T-helper 1 cell treated with Interleukin-12 subunit alpha and Interleukin-12 subunit beta and Interleukin-4 antibody, amounts not matched to agents 30 ng/mL and 1 ng/mL, for 36 hours (primary cell): ENCODE measurements at regions not wholly inside any gene's neighbourhood (a gene's known extent, or its start where the extent isn't known, plus 50 kb on each side); places are given as distances from the start of the nearest gene placed in this dataset.

Experiments used
- intact Hi-C: fragments of 100-400 bp; cut with micrococcal nuclease; formaldehyde crosslinking; loops from one replicate; pipeline ENCODE4 v1.15.1; 2024

- intact Hi-C loops: no loop called here
These were observed 268.0 kb downstream of the MSRB3 start for GRCh38 chr12:65546528-65546927.

DNA sequence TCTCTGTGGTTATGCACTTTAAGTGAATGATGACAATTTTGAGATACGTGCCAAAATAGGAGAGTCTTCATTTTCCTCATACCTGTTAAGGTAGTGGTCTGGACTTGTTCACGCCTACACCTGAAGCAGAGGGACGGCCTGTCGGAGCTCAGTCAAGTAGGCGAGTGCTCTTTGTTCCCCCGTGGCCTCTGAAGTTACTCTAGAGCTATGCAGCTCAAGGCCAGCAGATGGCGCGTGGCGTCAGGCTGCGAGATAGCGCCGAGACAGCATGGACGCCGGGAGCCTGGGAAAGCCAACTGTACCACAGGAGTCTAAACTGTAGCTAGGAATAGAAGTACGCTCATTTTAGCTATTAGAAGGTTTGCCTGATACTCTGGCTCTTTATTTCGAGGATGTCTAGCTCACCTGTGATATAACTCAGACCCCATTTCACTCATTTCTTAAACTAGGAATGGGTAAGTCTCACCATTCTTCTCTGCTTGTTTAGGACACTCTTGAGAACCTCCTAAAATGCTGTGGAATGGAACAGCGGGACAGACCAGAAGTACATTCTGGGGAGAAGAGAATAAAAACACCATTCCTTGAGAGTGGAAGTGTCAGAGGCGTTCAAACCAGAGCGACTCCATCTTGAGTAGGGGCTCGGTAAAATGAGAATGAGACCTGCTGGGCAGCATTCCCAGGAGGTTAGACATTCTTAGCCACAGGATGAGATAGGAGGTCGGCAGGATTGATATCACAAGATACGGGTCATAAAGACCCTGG is 267.4 kb upstream of the HMGA2 start:
- intact Hi-C loops: loop anchor here (1.0 to 5.0 kb wide), 6 partner anchors 125 to 666 kb away; no protein-coding TSS in a partner anchor

DNA sequence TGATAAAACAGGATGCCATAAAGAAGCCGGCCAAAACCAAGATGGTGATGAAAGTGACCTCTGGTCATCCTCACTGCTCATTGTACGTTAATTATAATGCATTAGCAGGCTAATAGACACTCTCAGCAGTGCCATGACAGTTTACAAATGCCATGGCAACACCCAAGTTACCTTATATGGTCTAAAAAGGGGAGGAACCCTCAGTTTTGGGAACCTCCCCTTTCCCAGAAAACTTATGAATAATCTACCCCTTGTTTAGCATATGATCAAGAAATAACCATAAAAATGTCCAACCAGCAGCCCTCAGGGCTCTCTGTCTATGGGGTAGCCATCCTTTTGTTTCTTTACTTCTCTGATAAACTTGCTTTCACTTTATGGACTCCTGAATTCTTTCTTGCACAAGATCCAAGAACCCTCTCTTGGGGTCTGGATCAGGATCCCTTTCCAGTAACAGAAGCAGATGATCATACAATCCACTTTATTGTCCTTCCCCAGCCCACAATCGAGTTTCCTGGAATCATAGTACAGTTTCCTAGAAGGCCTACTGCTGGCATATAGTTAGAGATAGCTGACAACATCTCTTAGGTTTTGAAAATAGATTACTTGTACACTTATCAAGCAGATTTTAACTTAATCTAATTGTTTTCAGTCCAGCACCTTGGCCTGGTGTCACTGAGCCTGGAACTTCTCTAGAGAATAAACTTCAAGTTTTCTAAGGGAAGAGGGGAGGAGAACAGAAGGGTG is 266.7 kb upstream of the HMGA2 start:
- intact Hi-C loops: loop anchor here (2.0 to 5.0 kb wide), 2 partner anchors 125 to 667 kb away; no protein-coding TSS in a partner anchor

GRCh38 chr12:65560286-65560685 is 264.0 kb upstream of the HMGA2 start:
- intact Hi-C loops: no loop called here

GRCh38 chr12:65561798-65562382 is 262.4 kb upstream of the HMGA2 start:
- intact Hi-C loops: no loop called here

- intact Hi-C loops: no loop called here
These were observed 258.4 kb upstream of the HMGA2 start for GRCh38 chr12:65565601-65566560.

DNA sequence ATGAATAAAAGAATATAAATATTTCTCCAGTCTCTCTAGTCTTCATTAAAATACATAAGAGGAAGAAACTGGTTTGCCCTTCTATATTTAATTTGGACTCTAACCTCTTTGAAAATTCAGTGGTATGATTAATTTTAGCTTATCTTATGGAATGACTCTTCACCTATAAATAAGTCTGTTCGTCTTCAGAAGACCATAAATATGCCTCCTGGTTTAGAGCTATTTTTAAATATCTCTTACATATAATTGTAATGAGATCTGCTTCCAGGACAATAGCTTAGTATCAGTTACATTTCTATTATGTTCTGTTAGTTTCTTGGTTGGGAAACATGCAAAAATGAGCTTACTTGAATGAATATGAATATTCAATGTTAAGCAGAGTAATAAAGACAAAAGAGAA is 257.5 kb upstream of the HMGA2 start:
- intact Hi-C loops: no loop called here

GRCh38 chr12:65567820-65568219 is 256.5 kb upstream of the HMGA2 start:
- intact Hi-C loops: no loop called here

- intact Hi-C loops: no loop called here
These were observed 255.8 kb upstream of the HMGA2 start for GRCh38 chr12:65568517-65568916.

DNA sequence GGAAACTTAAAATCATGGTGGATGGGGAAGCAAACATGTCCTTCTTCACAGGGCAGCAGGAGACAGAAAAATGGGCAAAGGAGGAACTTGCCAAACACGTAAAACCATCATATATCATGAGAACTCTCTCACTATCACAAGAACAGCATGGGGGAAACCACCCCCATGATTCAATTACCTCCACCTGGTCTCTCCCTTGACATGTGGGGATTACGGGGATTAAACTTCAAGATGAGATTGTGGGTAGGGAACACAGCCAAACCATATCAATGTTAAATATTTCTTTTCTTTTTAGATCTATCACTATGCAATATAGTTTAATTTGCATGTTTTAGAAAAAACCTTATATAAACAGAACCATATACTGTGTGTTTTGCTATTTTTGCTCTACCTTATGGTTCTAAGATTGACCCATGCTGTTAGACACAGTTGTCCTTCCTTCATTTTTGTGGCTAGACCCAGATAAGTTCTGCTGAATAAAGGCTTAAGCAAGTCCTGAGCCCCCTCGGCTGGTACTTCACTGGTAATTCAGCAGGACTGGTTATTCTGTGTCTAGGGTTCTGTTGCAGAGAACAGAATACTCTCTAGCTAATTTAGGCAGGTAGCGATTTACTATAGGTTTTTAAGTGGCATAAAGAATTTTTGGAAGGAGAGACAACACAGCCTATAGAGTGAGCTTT is 253.7 kb upstream of the HMGA2 start:
- intact Hi-C loops: no loop called here

GRCh38 chr12:65574867-65575266 is 249.4 kb upstream of the HMGA2 start:
- intact Hi-C loops: no loop called here

DNA sequence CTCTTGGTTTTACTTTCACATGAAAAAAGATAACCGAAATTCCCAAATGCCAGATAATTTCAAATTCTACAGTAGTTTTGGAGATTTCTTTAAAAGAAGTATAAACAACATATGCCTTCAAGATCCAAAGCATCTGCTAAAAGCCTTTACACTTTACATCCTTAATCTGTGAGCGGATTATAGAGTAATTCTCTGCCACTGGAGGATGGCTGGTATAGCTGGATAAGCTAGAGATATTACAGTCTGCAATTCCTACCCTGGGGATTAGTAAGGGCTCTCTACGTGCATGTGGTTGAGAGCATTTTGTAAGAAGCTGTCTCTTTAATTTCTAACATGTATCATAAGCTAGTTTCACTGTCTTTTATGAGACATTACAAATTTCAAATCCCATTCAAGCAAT is 240.3 kb upstream of the HMGA2 start:
- intact Hi-C loops: no loop called here

DNA sequence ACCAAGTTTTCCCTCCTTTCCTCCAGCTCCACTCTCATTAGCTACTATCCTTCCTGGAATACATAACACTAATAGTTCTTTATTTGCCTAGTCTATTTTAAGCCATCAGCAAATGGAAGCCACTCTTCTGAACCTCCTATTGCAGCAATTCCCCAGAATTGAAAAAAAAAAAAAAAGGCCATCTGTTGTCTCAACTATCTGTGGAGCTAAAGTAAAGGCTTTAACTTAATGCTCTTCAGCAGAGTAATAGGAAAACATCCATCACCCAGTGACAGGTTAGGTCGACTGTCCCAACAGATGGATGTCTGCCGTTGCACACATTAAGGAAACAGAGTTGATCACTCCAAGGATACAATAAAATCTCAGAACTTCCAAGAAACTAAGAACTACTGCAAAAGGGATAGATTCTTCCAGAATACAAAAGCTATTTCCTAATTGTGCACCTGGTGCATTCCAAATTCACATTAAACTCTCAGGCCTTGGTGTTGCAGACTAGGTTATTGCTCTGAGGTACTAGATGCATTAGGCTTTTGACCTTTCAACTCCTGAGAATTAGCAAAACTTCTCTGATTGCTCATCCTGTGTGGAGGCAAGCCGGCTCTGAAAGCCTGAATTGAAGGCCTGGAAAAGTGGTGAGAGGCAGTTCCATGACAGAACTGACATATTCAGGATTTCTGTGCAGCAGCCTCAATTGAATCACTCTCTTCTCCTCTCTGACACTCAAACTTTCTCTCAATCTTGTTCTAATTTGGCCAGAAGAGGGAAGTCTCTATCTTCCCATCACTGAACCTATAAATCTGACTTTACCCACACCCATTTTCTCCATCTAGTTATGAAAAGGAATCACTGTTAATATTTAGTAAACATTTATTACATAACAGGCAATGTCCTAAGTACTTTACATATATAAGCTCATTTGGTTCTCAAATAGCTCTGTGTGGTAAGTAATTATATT is 238.4 kb upstream of the HMGA2 start:
- intact Hi-C loops: no loop called here

GRCh38 chr12:65586796-65587195 is 237.5 kb upstream of the HMGA2 start:
- intact Hi-C loops: no loop called here

DNA sequence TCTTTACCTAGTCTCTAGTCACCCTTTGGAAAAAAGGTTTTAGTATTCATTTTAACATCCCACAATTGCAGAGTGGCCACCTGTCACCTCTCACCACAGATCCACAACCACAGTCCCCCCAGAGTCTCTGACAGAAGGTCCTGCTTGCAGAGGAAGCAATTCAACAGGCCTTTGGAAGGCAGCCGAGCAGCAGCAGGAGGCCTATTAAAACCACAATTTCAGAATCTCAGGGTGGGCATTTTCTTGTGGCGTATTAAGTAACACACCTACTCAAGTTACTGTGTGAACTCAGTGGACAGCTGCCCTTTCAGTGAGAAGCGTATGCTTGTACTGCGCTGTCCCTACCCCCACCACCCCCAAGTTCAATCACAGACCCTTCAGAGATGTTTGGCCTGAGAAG is 234.0 kb upstream of the HMGA2 start:
- intact Hi-C loops: no loop called here

- intact Hi-C loops: no loop called here
These were observed 231.9 kb upstream of the HMGA2 start for GRCh38 chr12:65592416-65592815.

- intact Hi-C loops: no loop called here
These were observed 231.0 kb upstream of the HMGA2 start for GRCh38 chr12:65593239-65593701.

DNA sequence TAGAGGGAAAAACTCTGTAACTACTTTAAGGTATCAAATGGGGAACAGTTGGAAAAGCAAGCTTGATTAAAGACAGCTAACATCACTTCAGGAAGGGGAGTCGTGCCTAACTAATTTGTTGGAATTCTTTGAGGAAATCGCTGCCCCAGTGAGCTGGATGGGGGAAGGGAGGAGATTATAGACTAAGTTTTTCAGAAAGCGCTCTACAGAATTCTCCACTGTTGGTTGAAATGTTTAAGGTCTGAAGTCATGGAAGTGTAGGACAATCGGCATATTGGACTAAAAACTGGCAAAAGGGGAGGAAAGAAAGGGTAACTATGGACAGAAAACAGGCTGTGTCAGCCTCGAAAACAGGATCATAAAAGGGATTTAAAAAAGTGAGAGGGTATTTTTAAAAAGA is 229.9 kb upstream of the HMGA2 start:
- intact Hi-C loops: no loop called here

- intact Hi-C loops: no loop called here
These were observed 229.2 kb upstream of the HMGA2 start for GRCh38 chr12:65595016-65595560.
